ENCODE measurements at regions not wholly inside any gene's neighbourhood (a gene's known extent, or its start where the extent isn't known, plus 50 kb on each side); places are given as distances from the start of the nearest gene placed in this dataset.

DNA sequence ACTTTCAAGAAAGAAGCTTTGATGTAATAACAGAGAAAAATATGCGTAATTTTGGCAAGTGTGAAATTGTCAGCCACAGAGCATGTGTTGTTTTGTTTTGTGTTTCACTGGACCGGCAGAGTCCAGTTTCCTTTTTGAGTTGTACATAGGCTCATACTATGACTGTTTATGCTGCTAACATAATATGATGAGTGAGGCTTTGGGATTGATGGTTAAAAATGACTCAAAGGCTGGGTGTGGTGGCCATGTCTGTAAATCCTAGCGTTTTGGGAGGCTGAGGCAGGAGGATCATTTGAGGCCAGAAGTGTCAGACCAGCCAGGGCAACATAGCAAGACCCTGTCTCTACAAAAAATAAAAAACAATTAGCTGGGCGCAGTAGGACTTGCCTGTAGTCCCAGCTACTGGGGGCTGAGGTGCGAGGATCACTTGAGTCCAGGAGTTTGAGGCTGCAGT lies 487.9 kb downstream of the PCNX1 start:
- H3K27me3 Mint-ChIP-seq (ENCODE audit: insufficient read depth): no peaks in the 10 kb centered on the region; the same call in 1 of the 2 replicates
- DNase-seq: peak; percentile 16
- peaks cover 57% of the 10 kb centered on the region for H3K4me1 Mint-ChIP-seq (ENCODE audit: low read depth)
- peak overlapping the region; percentile 53; the same call in 1 of the 2 replicates for H3K4me3 Mint-ChIP-seq
- H3K27ac Mint-ChIP-seq: peak overlapping the region; percentile 78
- H3K9me3 Mint-ChIP-seq: peaks cover 6% of the 10 kb centered on the region
- TF ChIP-seq, protein P1, sequence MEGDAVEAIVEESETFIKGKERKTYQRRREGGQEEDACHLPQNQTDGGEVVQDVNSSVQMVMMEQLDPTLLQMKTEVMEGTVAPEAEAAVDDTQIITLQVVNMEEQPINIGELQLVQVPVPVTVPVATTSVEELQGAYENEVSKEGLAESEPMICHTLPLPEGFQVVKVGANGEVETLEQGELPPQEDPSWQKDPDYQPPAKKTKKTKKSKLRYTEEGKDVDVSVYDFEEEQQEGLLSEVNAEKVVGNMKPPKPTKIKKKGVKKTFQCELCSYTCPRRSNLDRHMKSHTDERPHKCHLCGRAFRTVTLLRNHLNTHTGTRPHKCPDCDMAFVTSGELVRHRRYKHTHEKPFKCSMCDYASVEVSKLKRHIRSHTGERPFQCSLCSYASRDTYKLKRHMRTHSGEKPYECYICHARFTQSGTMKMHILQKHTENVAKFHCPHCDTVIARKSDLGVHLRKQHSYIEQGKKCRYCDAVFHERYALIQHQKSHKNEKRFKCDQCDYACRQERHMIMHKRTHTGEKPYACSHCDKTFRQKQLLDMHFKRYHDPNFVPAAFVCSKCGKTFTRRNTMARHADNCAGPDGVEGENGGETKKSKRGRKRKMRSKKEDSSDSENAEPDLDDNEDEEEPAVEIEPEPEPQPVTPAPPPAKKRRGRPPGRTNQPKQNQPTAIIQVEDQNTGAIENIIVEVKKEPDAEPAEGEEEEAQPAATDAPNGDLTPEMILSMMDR (IDR thresholded peaks at IDR 0.05): no peak
- H3K36me3 Mint-ChIP-seq (ENCODE audit: low read depth): peaks cover 28% of the 10 kb centered on the region

DNA sequence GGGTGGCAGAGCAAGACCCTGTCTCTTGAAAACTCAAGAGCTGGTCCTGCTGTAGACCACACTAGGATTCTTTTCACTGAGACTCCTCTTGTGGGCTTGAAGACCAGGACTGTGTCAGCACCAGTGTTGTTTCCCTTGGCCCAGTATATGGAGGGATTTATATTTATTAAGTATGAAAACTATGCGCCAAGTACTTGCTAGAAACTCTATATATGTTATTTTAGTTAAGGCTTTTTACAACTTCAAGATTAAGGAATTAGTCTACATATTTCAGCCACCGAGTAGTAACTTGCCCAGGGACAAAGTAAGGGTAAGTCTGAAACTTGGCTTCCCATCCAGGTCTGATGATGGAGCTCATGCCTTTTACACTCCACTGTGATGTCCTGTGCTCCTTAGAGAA lies 488.4 kb downstream of the PCNX1 start:
- Mint-ChIP-seq H3K27me3 (ENCODE audit: insufficient read depth) (no peaks in the 10 kb centered on the region; the same call in 1 of the 2 replicates), H3K27ac (peak overlapping the region; percentile 78), H3K9me3 (peaks cover 6% of the 10 kb centered on the region), H3K4me3 (no peak overlapping the region; the same call in 1 of the 2 replicates), H3K36me3 (ENCODE audit: low read depth) (peaks cover 24% of the 10 kb centered on the region), H3K4me1 (ENCODE audit: low read depth) (peaks cover 58% of the 10 kb centered on the region)
- DNase-seq: no peak
- TF ChIP-seq, protein P1 (IDR thresholded peaks at IDR 0.05): no peak

DNA sequence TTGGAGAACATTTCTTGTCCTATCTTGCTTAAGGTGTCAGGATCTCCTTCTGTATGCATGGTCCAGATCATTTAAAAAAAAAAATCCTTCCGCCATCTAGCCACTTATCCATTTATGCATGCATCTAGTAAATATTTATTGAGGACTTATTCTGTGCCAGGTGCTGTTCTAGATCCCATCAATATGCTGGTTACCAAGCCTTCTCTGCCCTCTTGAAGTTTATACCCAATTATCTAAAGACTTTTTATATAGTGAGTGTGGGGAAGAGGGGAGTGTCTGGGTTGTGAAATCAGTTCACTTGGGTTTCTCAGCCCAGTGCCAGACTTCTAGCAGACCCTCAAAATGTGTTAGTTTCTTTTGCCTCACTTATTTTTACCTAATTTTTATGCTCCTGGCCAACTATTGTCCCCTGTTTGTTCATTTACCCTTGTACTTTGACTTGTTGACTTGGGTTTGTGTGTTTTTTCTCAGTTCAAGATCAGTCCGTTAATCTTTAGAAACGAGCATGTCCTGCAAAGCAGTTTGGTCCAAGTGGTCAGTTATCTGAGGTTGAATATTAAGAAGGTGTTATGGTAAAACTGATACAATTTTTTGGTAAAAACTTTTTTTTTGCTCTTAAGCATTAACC lies 488.9 kb downstream of the PCNX1 start:
- no peak overlapping the region for H3K4me3 Mint-ChIP-seq
- no peaks in the 10 kb centered on the region; the same call in 1 of the 2 replicates for H3K27me3 Mint-ChIP-seq (ENCODE audit: insufficient read depth)
- H3K27ac Mint-ChIP-seq: 0 out of 2 replicates have a peak overlapping the region, but pooled peaks have one; percentile 0
- H3K4me1 Mint-ChIP-seq (ENCODE audit: low read depth): peaks cover 63% of the 10 kb centered on the region
- H3K9me3 Mint-ChIP-seq: peaks cover 6% of the 10 kb centered on the region
- H3K36me3 Mint-ChIP-seq (ENCODE audit: low read depth): peaks cover 21% of the 10 kb centered on the region
- TF ChIP-seq, protein P1 (IDR thresholded peaks at IDR 0.05): no peak
- no peak for DNase-seq

DNA sequence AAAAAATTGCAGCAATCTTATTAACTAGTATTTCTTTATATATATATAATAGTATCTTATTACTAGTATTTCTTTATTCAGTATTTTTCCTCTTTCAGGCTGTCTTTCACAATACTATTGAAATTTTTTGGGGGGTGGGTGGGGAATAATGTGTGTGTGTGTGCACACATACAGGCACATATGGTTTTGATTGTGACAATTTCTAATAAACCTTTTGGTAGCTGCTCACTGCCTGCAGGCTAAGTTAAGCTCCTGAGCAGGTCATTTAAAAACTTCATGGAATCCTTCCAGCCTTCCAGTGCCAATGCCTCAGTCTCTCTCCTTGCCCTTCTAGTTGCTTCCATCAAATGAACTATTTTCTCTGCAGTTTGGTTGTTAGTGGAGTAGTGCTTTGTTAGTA lies 490.1 kb downstream of the PCNX1 start:
- no peaks in the 10 kb centered on the region; the same call in 1 of the 2 replicates for H3K27me3 Mint-ChIP-seq (ENCODE audit: insufficient read depth)
- peak overlapping the region; percentile 3; the same call in 1 of the 2 replicates for H3K27ac Mint-ChIP-seq
- peaks cover 73% of the 10 kb centered on the region for H3K4me1 Mint-ChIP-seq (ENCODE audit: low read depth)
- peaks cover 17% of the 10 kb centered on the region for H3K36me3 Mint-ChIP-seq (ENCODE audit: low read depth)
- peaks cover 6% of the 10 kb centered on the region for H3K9me3 Mint-ChIP-seq
- TF ChIP-seq, protein P1 (IDR thresholded peaks at IDR 0.05): no peak
- no peak for DNase-seq
- H3K4me3 Mint-ChIP-seq: no peak overlapping the region

DNA sequence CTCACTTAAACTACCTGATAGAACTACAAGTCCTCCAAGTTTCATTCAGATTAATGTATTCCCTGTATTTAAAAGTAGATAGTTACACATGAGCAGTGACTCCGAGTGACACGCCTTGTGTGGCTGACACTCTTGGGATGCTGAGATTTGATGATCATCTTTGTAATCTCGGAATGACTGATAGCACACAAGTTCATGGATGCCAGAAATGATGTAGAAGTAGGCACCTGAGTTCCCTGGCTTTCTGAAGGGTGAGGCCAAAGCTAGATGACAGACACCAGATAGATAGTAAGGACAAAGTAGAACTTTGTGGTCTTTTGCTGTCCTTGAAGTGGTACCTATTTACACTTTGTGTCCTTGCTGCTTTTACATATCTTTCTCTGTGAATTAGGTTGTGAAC lies 491.2 kb downstream of the PCNX1 start:
- Mint-ChIP-seq H3K27me3 (ENCODE audit: insufficient read depth) (no peaks in the 10 kb centered on the region; the same call in 1 of the 2 replicates), H3K9me3 (peaks cover 6% of the 10 kb centered on the region), H3K4me3 (no peak overlapping the region), H3K4me1 (ENCODE audit: low read depth) (peaks cover 81% of the 10 kb centered on the region), H3K27ac (peak overlapping the region; percentile 1; the same call in 1 of the 2 replicates), H3K36me3 (ENCODE audit: low read depth) (peaks cover 17% of the 10 kb centered on the region)
- TF ChIP-seq, protein P1 (IDR thresholded peaks at IDR 0.05): no peak
- no peak for DNase-seq
